ENCODE measurements at regions not wholly inside any gene's neighbourhood (a gene's known extent, or its start where the extent isn't known, plus 50 kb on each side); places are given as distances from the start of the nearest gene placed in this dataset.
A peak's percentile ranks its signal among the peaks of the same experiment; 100 is the strongest.
"Not testable (repeated sequence)": the region's sequence is repeated elsewhere in the genome, so short reads cannot be mapped to it uniquely, and the experiment has no call there.

DNA sequence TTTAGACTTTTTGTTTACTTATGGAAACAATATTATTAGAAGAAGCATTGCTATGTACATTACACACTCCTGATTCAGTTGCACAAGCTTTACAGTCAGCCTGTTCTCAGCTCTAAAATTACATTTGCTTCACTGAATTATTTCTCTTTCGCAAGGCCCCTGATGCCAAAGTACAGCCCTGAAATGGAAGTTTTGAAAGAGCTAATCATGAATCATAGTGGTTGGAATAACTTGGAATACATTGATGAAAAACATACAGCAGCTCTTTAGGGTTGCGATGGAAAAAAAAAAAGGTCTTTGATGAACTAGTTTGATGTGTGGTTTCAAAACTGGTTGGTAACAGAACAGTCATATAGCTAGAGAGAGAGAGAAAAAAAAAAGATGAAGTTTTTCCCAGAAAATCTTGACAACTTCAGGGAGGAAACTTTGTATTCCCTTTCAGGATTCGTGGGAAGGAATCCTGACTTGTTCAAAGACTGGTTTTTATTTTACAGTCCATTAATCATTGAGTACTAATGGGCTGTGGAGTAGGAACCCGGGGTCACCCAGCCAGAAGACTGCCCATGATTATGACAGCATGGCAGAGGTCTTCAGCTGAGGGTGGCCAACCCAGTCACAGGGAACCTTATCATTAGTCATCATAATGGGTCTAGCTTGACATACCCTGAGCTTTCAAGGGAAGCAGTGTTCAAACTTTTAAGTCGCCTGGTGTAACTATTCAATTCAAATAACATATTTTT lies 460.1 kb downstream of the NAV3 start:
- CTCF ChIA-PET = interaction anchor here (0.7 kb wide), 1 partner anchor 740 kb away, joined by 6 read pairs; no protein-coding TSS in a partner anchor
- TF ChIP-seq CTCF (conservative IDR thresholded peaks at IDR 0.05; ENCODE audit: low read depth) = no peak
- peak overlapping the region; percentile 48; the same call in 1 of the 2 replicates for H3K27ac ChIP-seq
- peak; percentile 46 for DNase-seq (ENCODE audit: low spot score)
- POLR2A ChIA-PET (ENCODE audit: low non-redundant PET) = no interaction called here

- no peak for TF ChIP-seq CTCF (conservative IDR thresholded peaks at IDR 0.05; ENCODE audit: low read depth)
- ChIA-PET CTCF (interaction anchor here (0.5 kb wide), 1 partner anchor 933 kb away, joined by 3 read pairs; no protein-coding TSS in a partner anchor), POLR2A (ENCODE audit: low non-redundant PET) (no interaction called here)
- peak; percentile 32 for DNase-seq (ENCODE audit: low spot score)
- no peak overlapping the region for H3K27ac ChIP-seq
Measured at GRCh38 chr12:78293059-78293686, 462.5 kb downstream of the NAV3 start.

GRCh38 chr12:78301282-78301681 lies 470.6 kb downstream of the NAV3 start:
- CTCF ChIA-PET; DNase-seq (ENCODE audit: low spot score); POLR2A ChIA-PET (ENCODE audit: low non-redundant PET); H3K27ac ChIP-seq: not testable (repeated sequence)

DNA sequence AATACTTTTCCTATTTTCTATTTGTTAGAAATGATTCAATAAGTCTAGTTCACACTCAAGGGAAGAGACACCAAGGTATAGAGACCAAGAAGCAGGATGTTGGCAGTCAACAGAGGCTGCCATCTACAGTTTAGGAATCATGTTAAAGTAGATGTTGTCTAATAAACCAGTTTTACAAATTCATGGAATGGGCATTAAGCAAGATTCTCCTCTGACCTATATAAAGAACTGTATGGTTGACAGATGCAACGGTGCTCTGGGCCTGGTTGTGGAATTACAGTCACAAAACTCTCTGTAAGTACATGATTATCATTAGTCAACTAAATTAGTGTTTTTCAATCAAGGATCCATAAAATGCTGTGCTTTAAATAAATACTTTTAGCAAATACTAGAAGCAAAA lies 475.1 kb downstream of the NAV3 start:
- POLR2A ChIA-PET (ENCODE audit: low non-redundant PET) = no interaction called here
- CTCF ChIA-PET = no interaction called here
- no peak overlapping the region for H3K27ac ChIP-seq
- no peak for TF ChIP-seq CTCF (conservative IDR thresholded peaks at IDR 0.05; ENCODE audit: low read depth)
- DNase-seq (ENCODE audit: low spot score) = no peak

- DNase-seq (ENCODE audit: low spot score) = no peak
- ChIA-PET POLR2A (ENCODE audit: low non-redundant PET) (no interaction called here), CTCF (no interaction called here)
- no peak for TF ChIP-seq CTCF (conservative IDR thresholded peaks at IDR 0.05; ENCODE audit: low read depth)
- no peak overlapping the region for H3K27ac ChIP-seq
Measured at GRCh38 chr12:78306236-78306635, 475.5 kb downstream of the NAV3 start.

GRCh38 chr12:78308701-78309100 lies 478.0 kb downstream of the NAV3 start:
- POLR2A ChIA-PET (ENCODE audit: low non-redundant PET) = no interaction called here
- no peak for DNase-seq (ENCODE audit: low spot score)
- CTCF ChIA-PET = no interaction called here
- no peak for TF ChIP-seq CTCF (conservative IDR thresholded peaks at IDR 0.05; ENCODE audit: low read depth)
- no peak overlapping the region for H3K27ac ChIP-seq

DNA sequence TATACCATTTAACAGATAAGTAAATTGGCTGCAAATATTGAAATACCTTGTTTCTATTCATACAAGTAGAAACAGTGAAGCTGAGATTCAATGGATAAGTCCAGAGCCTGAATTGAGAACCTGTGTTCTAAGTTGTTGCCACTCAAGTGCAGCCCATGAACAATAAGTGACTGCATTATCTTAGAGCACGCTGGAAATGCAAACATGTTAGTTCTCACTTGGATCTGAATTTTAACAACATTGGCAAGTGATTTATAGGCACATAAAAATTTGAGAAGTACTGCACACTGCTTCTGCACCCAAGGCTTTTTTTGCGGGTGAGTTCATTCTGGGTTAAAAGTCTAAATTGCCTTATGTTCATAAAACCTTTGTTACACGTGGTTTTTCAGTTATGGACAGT lies 484.3 kb downstream of the NAV3 start:
- TF ChIP-seq CTCF (conservative IDR thresholded peaks at IDR 0.05; ENCODE audit: low read depth) = no peak
- DNase-seq (ENCODE audit: low spot score) = no peak
- ChIA-PET CTCF (no interaction called here), POLR2A (ENCODE audit: low non-redundant PET) (no interaction called here)
- no peak overlapping the region for H3K27ac ChIP-seq

All from RWPE1 (cell line).